DOHH2 (cell line): ENCODE measurements at regions not wholly inside any gene's neighbourhood (a gene's known extent, or its start where the extent isn't known, plus 50 kb on each side); places are given as distances from the start of the nearest gene placed in this dataset.

Source experiments
- H3F3A ChIP-seq: fragments of 200-600 bp; sonication (generic), shearing (Covaris generic); 2 replicates; pipeline ENCODE4 v1.6.0; 2016; ENCODE audit warnings: antibody characterized with exemption, mild to moderate bottlenecking; ENCODE audit not compliant: control insufficient read depth, insufficient read depth
- H3K27ac ChIP-seq: fragments of 200-600 bp; sonication (generic); 2 replicates; pipeline ENCODE4 v1.5.1; 2014; ENCODE audit warnings: low read depth, mild to moderate bottlenecking, low read length, moderate library complexity
- H3K27me3 ChIP-seq: fragments of 200-600 bp; sonication (generic); 2 replicates; pipeline ENCODE4 v1.6.1; 2014; ENCODE audit warnings: mild to moderate bottlenecking, low read length, mixed read lengths; ENCODE audit not compliant: control insufficient read depth
- H3K36me3 ChIP-seq: fragments of 200-600 bp; sonication (generic); 2 replicates; pipeline ENCODE4 v1.6.1; 2014; ENCODE audit warnings: mild to moderate bottlenecking, low read length, moderate library complexity, mixed read lengths; ENCODE audit not compliant: control insufficient read depth
- H3K4me1 ChIP-seq: fragments of 200-600 bp; sonication (generic); 2 replicates; pipeline ENCODE4 v1.6.1; 2014; ENCODE audit warnings: mild to moderate bottlenecking, low read length, mixed read lengths; ENCODE audit not compliant: control insufficient read depth
- H3K4me2 ChIP-seq: fragments of 200-600 bp; sonication (generic); 2 replicates; pipeline ENCODE4 v1.6.0; 2014; ENCODE audit warnings: mild to moderate bottlenecking, low read length, moderate library complexity
- H3K4me3 ChIP-seq: fragments of 200-600 bp; sonication (generic); 2 replicates; pipeline ENCODE4 v1.5.1; 2014; ENCODE audit warnings: mild to moderate bottlenecking, low read length, mixed read lengths
- H3K79me2 ChIP-seq: fragments of 200-600 bp; sonication (generic); 2 replicates; pipeline ENCODE4 v1.6.1; 2014; ENCODE audit warnings: mild to moderate bottlenecking, low read length, mixed read lengths; ENCODE audit not compliant: control insufficient read depth
- H3K9me2 ChIP-seq: fragments of 200-600 bp; sonication (generic); replicated peaks from 2 replicates; pipeline ENCODE4 v1.6.1; 2014; ENCODE audit warnings: mild to moderate bottlenecking, low read length, mixed read lengths; ENCODE audit not compliant: control insufficient read depth
- H3K9me3 ChIP-seq: fragments of 200-600 bp; sonication (generic); 2 replicates; pipeline ENCODE4 v1.6.1; 2014; ENCODE audit warnings: antibody characterized with exemption, low read length, mixed read lengths; ENCODE audit not compliant: control insufficient read depth, insufficient read depth
- H4K20me1 ChIP-seq: fragments of 200-600 bp; sonication (generic); 2 replicates; pipeline ENCODE4 v1.6.0; 2014; ENCODE audit warnings: low read depth, mild to moderate bottlenecking, antibody characterized with exemption, low read length, moderate library complexity; ENCODE audit not compliant: control insufficient read depth, insufficient read depth
- CTCF ChIP-seq: fragments of 200-600 bp; sonication (generic); IDR thresholded peaks from one replicate; pipeline ENCODE4 v1.5.1; 2014; ENCODE audit warnings: antibody characterized with exemption, mild to moderate bottlenecking, low read depth, low read length; ENCODE audit not compliant: poor library complexity, severe bottlenecking
- EZH2phosphoT487 ChIP-seq: fragments of 200-600 bp; sonication (generic); IDR thresholded peaks from 2 replicates; pipeline ENCODE4 v1.6.1; 2017; ENCODE audit warnings: borderline replicate concordance, mild to moderate bottlenecking, antibody characterized with exemption, low read length, moderate library complexity, mixed read lengths

- no peaks in the 10 kb centered on the region for H3K9me2 ChIP-seq
Measured at GRCh38 chr5:160926428-160926827, 74.4 kb upstream of the ATP10B start.

DNA sequence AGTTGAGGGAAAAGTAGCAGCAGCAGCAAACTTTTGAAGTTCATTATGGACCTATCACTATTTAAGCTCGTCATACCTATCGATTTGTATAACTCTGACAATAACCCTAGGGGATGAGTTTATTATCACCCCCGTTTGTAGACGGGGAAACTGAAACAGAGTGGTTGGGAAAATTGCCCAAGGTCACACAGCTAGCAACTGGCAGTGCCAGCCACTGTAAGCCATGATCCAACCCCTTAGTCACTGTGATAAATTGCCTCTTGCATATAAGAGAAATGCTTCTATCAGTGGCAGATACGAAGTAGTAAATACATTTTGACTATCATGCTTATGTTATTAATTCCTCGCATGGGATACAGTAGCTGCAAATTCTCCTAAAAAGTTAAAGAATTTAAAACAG, 73.3 kb upstream of the ATP10B start:
- Histone ChIP-seq H3K27ac (no peak overlapping the region), H3K79me2 (no peaks in the 10 kb centered on the region), H3K4me3 (no peak overlapping the region), H4K20me1 (no peaks in the 10 kb centered on the region), H3K9me3 (no peaks in the 10 kb centered on the region), H3K27me3 (0 out of 2 replicates have a peak, but pooled peaks cover 3% of the 10 kb centered on the region), H3K4me2 (no peak overlapping the region), H3K9me2 (no peaks in the 10 kb centered on the region), H3K4me1 (no peaks in the 10 kb centered on the region), H3K36me3 (no peaks in the 10 kb centered on the region), H3F3A (no peaks in the 10 kb centered on the region)
- no peak for TF ChIP-seq EZH2phosphoT487
- TF ChIP-seq CTCF, result no peak

More at GRCh38 chr5:160926428-160926827, 74.4 kb upstream of the ATP10B start:
- Histone ChIP-seq H3F3A (no peaks in the 10 kb centered on the region), H3K4me3 (no peak overlapping the region), H3K4me1 (no peaks in the 10 kb centered on the region), H3K9me3 (no peaks in the 10 kb centered on the region), H3K79me2 (no peaks in the 10 kb centered on the region), H3K27me3 (0 out of 2 replicates have a peak, but pooled peaks cover 3% of the 10 kb centered on the region), H3K4me2 (no peak overlapping the region), H3K36me3 (no peaks in the 10 kb centered on the region), H4K20me1 (no peaks in the 10 kb centered on the region), H3K27ac (no peak overlapping the region)
- no peak for TF ChIP-seq CTCF
- TF ChIP-seq EZH2phosphoT487, result no peak

- no peaks in the 10 kb centered on the region for H3K9me2 ChIP-seq
- no peaks in the 10 kb centered on the region for H3K4me1 ChIP-seq
- H3K27ac ChIP-seq, result no peak overlapping the region
- no peak overlapping the region for H3K4me3 ChIP-seq
- H3K9me3 ChIP-seq, result no peaks in the 10 kb centered on the region
- H3K36me3 ChIP-seq, result no peaks in the 10 kb centered on the region
- H3K4me2 ChIP-seq, result no peak overlapping the region
- no peaks in the 10 kb centered on the region for H3K79me2 ChIP-seq
- TF ChIP-seq CTCF, result no peak
- no peak for TF ChIP-seq EZH2phosphoT487
- H3F3A ChIP-seq, result no peaks in the 10 kb centered on the region
- H3K27me3 ChIP-seq, result 0 out of 2 replicates have a peak, but pooled peaks cover 3% of the 10 kb centered on the region
- H4K20me1 ChIP-seq, result no peaks in the 10 kb centered on the region
Measured at GRCh38 chr5:160923936-160924710, 72.1 kb upstream of the ATP10B start.
